Heart left ventricle (tissue), 16 donors: ENCODE measurements at regions not wholly inside any gene's neighbourhood (a gene's known extent, or its start where the extent isn't known, plus 50 kb on each side); places are given as distances from the start of the nearest gene placed in this dataset.

ENCODE experiments used
- ATAC-seq, 4 donors: fragments of 200-7000 bp; cut with Tn5 transposase; one replicate each; pipeline ENCODE4 v1.9.1; 2020 to 2022; ENCODE audit warnings: moderate library complexity in 4 of 4, mild to moderate bottlenecking in 3 of 4, moderate number of reproducible peaks in 1 of 4
- DNase-seq, 5 donors: peaks; one replicate each; pipeline ENCODE4 v3.0.0-alpha.2; 2020
- H3K27ac ChIP-seq, 12 donors: fragments of 200-600 bp; sonication (generic) in 4 of 12; one replicate each; pipeline versions ENCODE4 v1.5.0 to v1.8.0; 2016 to 2022; ENCODE audit warnings: mild to moderate bottlenecking in 2 of 12
- H3K27me3 ChIP-seq, 9 donors: fragments of 200-600 bp; sonication (generic) in 2 of 9; one replicate each; pipeline versions ENCODE4 v1.5.1 to v1.8.0; 2016 to 2022; ENCODE audit warnings: mild to moderate bottlenecking in 3 of 9
- H3K36me3 ChIP-seq, 9 donors: fragments of 200-600 bp; sonication (generic) in 2 of 9; one replicate each; pipeline versions ENCODE4 v1.5.0 to v1.8.0; 2018 to 2022; ENCODE audit warnings: mild to moderate bottlenecking in 2 of 9
- H3K4me1 ChIP-seq, 12 donors: fragments of 200-600 bp; sonication (generic) in 4 of 12; one replicate each; pipeline versions ENCODE4 v1.5.0 to v1.8.0; 2016 to 2022; ENCODE audit warnings: mild to moderate bottlenecking in 3 of 12
- H3K4me3 ChIP-seq, 12 donors: fragments of 200-600 bp; sonication (generic) in 4 of 12; one replicate each; pipeline versions ENCODE4 v1.5.0 to v1.8.0; 2017 to 2022; ENCODE audit warnings: mild to moderate bottlenecking in 9 of 12, moderate library complexity in 4 of 12
- H3K9me3 ChIP-seq, 12 donors: fragments of 200-600 bp; sonication (generic) in 4 of 12; one replicate each; pipeline versions ENCODE4 v1.5.0 to v1.8.0; 2016 to 2022; ENCODE audit warnings: mild to moderate bottlenecking in 1 of 12
- CTCF ChIP-seq, 12 donors: fragments of 200-600 bp; sonication (generic) in 4 of 12; IDR thresholded peaks; one replicate each; pipeline versions ENCODE4 v1.5.0 to v1.8.0; 2018 to 2022; ENCODE audit warnings: antibody characterized with exemption in 12 of 12, mild to moderate bottlenecking in 5 of 12
- POLR2A ChIP-seq, 2 donors: fragments of 450-650 bp; IDR thresholded peaks; one replicate each; pipeline ENCODE4 v1.6.1; 2017; ENCODE audit warnings: antibody characterized with exemption in 2 of 2, mild to moderate bottlenecking in 2 of 2, moderate library complexity in 2 of 2
- WGBS, 4 donors: extraction: QIAGEN DNeasy Blood & Tissue Kit in 2 of 4; methylation state at CpG; one replicate each; pipeline versions ENCODE4 v1.1.5 to v1.1.7; 2013 to 2018; 5-methylcytosine and 5-hydroxymethylcytosine counted together
- intact Hi-C, 10 donors: fragments of 100-400 bp; cut with DNase I; formaldehyde crosslinking; loops; one replicate each; pipeline versions ENCODE4 v1.11.1 to v1.14.2; 2022
- donor health status: ischemic (EF 13 %, LVEDD 7.1; RV severe dilation, severe dysfunction).
- donor health status: healthy with polysubstance abuse.
- donor health status: DM: no; HTN: yes; CAD: no.
- donor health status: DM: no; HTN: no; CAD: no.
- donor health status: ischemic (EF 25% LVEDD 6.9; RV normal size, moderate dysfunction).
- donor health status: ischemic (EF 25% LVEDD 5.7; RV mildly dilated, moderate dysfunction).
- donor health status: healthy.
- donor health status: DM: yes; HTN: yes; CAD: no.
- donor health status: ischemic (EF 35%, LVEDD 5.7; RV mildly dilated, moderate dysfunction).
- donor health status: nonischemic (EF 11% LVEDD 7.7; RV severe dilation, severe dysfunction).
- donor health status: DM: yes; HTN: yes; CAD: no.
- donor health status: PGD.
- donor health status: ischemic (EF 29% LVEDD 5.4; RV normal size, mild dysfunction).
- donor health status: nonischemic (EF 23%, LVEDD 6.1; RV moderate dilation, normal function).

DNA sequence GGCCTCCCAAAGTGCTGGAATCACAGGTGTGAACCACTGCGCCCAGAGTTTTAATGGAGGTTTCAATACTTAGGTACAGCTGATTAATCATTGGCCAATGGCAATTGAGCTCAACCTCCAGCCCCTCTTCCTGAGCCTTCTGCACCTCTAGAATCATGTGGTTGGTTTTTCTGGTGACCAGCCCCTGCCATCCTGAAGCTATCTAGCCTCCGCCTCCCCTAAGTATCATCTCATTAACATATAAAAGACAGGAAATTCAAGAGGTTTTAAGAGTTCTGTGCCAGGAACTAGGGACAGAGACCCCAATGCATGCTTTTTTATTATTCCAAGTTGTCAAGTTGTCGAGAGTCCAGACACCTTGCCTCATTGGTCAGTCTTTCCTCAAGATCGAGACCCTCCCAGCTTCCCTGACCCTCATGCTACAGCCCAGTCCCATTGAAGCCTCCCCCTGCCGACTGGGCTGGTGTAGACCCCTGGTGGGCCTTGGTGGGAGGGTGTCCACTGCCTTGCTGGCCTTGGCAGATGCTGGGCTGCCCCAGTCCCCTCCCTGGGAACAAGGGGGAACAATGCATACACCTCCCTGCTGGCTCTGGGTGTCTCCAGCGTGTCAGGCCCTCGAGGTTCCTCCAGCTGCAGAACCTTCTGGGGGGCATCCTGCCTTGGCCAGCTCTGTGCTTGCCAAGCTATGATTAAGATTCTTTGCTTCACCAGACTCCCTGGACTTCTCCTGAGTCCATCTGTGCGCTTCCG is 148.0 kb downstream of the CTTN start:
- H3K4me1 ChIP-seq, result peaks cover 0 to 7% (median 0%) of the 10 kb centered on the region in 12 donors
- H3K4me3 ChIP-seq, result no peak overlapping the region
- ATAC-seq (no peak), DNase-seq (peak in 1 of 5 donors; percentile 30)
- peaks cover 0 to 5% (median 0%) of the 10 kb centered on the region in 9 donors for H3K27me3 ChIP-seq
- no peak overlapping the region for H3K27ac ChIP-seq
- H3K36me3 ChIP-seq, result no peaks in the 10 kb centered on the region
- TF ChIP-seq POLR2A (IDR thresholded peaks at IDR 0.05), result no peak
- TF ChIP-seq CTCF (IDR thresholded peaks at IDR 0.05), result no peak
- intact Hi-C loops, result no loop called here
- H3K9me3 ChIP-seq, result peaks cover 0 to 6% (median 0%) of the 10 kb centered on the region in 12 donors
- WGBS, 4 donors, result 67 to 81% (median 75%) methylated on average over 7 to 9 of the region's 9 CpGs

DNA sequence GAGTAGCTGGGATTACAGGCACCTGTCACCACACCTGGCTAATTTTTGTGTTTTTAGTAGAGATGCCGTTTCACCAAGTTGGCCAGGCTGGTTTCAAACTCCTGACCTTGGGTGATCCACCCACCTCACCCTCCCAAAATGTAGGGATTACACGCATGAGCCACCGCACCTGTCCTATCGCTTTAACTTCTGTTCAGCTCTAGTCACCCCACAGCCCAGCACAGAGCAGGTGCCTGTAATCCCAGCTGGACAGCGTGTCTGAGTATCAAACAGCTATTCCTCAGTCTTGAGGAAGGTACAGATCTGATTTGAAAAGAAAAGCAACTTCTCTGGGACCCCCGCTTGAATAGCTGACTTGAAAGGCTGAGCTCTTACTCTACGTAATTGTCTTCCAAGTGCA is 149.1 kb downstream of the CTTN start:
- H3K27me3 ChIP-seq, result peaks cover 0 to 8% (median 0%) of the 10 kb centered on the region in 9 donors

GRCh38 chr11:70547821-70548670 is 149.7 kb downstream of the CTTN start:
- H3K4me3 ChIP-seq, result no peak overlapping the region
- peaks cover 0 to 9% (median 0%) of the 10 kb centered on the region in 9 donors for H3K27me3 ChIP-seq
- intact Hi-C loops, result no loop called here
- H3K27ac ChIP-seq, result no peak overlapping the region
- H3K36me3 ChIP-seq, result no peaks in the 10 kb centered on the region
- no peaks in the 10 kb centered on the region for H3K9me3 ChIP-seq
- ATAC-seq (peak in 3 of 4 donors; percentile 61 to 72 (median 69)), DNase-seq (peak in 1 of 5 donors; percentile 53)
- TF ChIP-seq POLR2A (IDR thresholded peaks at IDR 0.05) (no peak), CTCF (IDR thresholded peaks at IDR 0.05) (no peak)
- 63 to 64% (median 63%) methylated on average over 19 to 22 of the region's 22 CpGs for WGBS, 4 donors
- H3K4me1 ChIP-seq, result peaks cover 0 to 7% (median 0%) of the 10 kb centered on the region in 12 donors

More for the DNA sequence above, 149.1 kb downstream of the CTTN start:
- intact Hi-C loops, result no loop called here
- Histone ChIP-seq H3K36me3 (no peaks in the 10 kb centered on the region), H3K4me1 (peaks cover 0 to 7% (median 0%) of the 10 kb centered on the region in 12 donors), H3K9me3 (no peaks in the 10 kb centered on the region), H3K4me3 (no peak overlapping the region), H3K27ac (no peak overlapping the region)
- TF ChIP-seq CTCF (IDR thresholded peaks at IDR 0.05) (no peak), POLR2A (IDR thresholded peaks at IDR 0.05) (no peak)
- DNase-seq (no peak), ATAC-seq (no peak)
- WGBS, 4 donors, result 66 to 74% (median 72%) methylated on average over 7 of the region's 7 CpGs

- no peak overlapping the region for H3K27ac ChIP-seq
- DNase-seq, result peak in 1 of 5 donors; percentile 44
- H3K36me3 ChIP-seq, result no peaks in the 10 kb centered on the region
Observed at GRCh38 chr11:70548976-70549375, 150.6 kb downstream of the CTTN start.

More at GRCh38 chr11:70548976-70549375, 150.6 kb downstream of the CTTN start:
- TF ChIP-seq POLR2A (IDR thresholded peaks at IDR 0.05), result no peak
- no peak for TF ChIP-seq CTCF (IDR thresholded peaks at IDR 0.05)
- Histone ChIP-seq H3K27me3 (peaks cover 0 to 9% (median 0%) of the 10 kb centered on the region in 9 donors), H3K4me3 (no peak overlapping the region), H3K9me3 (no peaks in the 10 kb centered on the region), H3K4me1 (peaks cover 0 to 7% (median 0%) of the 10 kb centered on the region in 12 donors)
- WGBS, 4 donors, result 77 to 87% (median 84%) methylated on average over 15 of the region's 15 CpGs
- no peak for ATAC-seq
- intact Hi-C loops, result no loop called here
